Tibial nerve (tissue), 3 donors: ENCODE measurements at regions not wholly inside any gene's neighbourhood (a gene's known extent, or its start where the extent isn't known, plus 50 kb on each side); places are given as distances from the start of the nearest gene placed in this dataset.

ENCODE experiments used
- POLR2A ChIP-seq, 2 donors: fragments of 450-650 bp; IDR thresholded peaks; one replicate each; pipeline ENCODE4 v1.6.1; 2017; ENCODE audit warnings: antibody characterized with exemption in 2 of 2, mild to moderate bottlenecking in 2 of 2, moderate library complexity in 2 of 2
- TF ChIP-seq, protein P1 (sequence below), 5 experiments: fragments of 200-600 bp in 3 of 5; fragments of 450-650 bp in 2 of 5; sonication (generic) in 3 of 5; IDR thresholded peaks; one replicate each; pipeline ENCODE4 v1.5.1; 2016 to 2019; ENCODE audit warnings: antibody characterized with exemption in 5 of 5, mild to moderate bottlenecking in 3 of 5, moderate library complexity in 2 of 5

DNA sequence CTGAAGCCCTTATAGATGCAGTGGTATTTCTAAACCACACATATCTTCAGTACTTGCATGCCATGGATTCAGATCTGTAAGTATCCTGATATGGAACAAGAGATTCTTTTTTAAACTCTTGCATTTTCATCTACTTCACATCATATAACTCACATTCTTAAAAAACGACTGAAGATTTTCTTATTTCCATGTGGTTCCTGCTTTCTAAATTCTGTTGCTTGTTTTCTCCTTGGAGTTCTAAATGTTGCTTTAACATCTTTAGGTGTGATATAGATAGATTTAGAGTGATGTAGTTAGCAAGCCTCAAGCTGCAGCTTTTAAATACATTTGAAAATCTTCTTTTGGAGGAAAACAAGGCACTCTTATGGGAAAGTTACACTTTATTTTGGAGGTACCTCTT is 455.4 kb downstream of the FOXG1 start:
- TF ChIP-seq, protein P1, sequence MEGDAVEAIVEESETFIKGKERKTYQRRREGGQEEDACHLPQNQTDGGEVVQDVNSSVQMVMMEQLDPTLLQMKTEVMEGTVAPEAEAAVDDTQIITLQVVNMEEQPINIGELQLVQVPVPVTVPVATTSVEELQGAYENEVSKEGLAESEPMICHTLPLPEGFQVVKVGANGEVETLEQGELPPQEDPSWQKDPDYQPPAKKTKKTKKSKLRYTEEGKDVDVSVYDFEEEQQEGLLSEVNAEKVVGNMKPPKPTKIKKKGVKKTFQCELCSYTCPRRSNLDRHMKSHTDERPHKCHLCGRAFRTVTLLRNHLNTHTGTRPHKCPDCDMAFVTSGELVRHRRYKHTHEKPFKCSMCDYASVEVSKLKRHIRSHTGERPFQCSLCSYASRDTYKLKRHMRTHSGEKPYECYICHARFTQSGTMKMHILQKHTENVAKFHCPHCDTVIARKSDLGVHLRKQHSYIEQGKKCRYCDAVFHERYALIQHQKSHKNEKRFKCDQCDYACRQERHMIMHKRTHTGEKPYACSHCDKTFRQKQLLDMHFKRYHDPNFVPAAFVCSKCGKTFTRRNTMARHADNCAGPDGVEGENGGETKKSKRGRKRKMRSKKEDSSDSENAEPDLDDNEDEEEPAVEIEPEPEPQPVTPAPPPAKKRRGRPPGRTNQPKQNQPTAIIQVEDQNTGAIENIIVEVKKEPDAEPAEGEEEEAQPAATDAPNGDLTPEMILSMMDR (IDR thresholded peaks at IDR 0.05) = no peak
- TF ChIP-seq POLR2A (IDR thresholded peaks at IDR 0.05) = no peak
